Fibroblast of lung (primary cell): ENCODE measurements at regions not wholly inside any gene's neighbourhood (a gene's known extent, or its start where the extent isn't known, plus 50 kb on each side); places are given as distances from the start of the nearest gene placed in this dataset.
"Not testable (repeated sequence)": the region's sequence is repeated elsewhere in the genome, so short reads cannot be mapped to it uniquely, and the experiment has no call there.

Source experiments
- DNase-seq, 2 donors: peaks; one replicate each; pipeline versions ENCODE4 v3.0.0 to v3.0.0-alpha.2; 2010; ENCODE audit warnings: low read depth in 2 of 2
- H2AFZ ChIP-seq: 2 replicates; pipeline ENCODE4 v1.5.1; 2012; ENCODE audit warnings: low read length, control low read depth, inconsistent platforms
- H3K27ac ChIP-seq: 2 replicates; pipeline ENCODE4 v1.5.1; 2011; ENCODE audit warnings: low read length, control low read depth; ENCODE audit not compliant: insufficient read depth
- H3K27me3 ChIP-seq: 2 replicates; pipeline ENCODE4 v1.5.1; 2011; ENCODE audit warnings: mild to moderate bottlenecking, low read length; ENCODE audit not compliant: control insufficient read depth, insufficient read depth
- H3K36me3 ChIP-seq: 2 replicates; pipeline ENCODE4 v1.5.1; 2011; ENCODE audit warnings: low read length; ENCODE audit not compliant: control insufficient read depth, insufficient read depth
- H3K4me1 ChIP-seq: 2 replicates; pipeline ENCODE4 v1.5.1; 2011; ENCODE audit warnings: low read length; ENCODE audit not compliant: control insufficient read depth, insufficient read depth; ENCODE audit errors: extremely low read depth
- H3K4me2 ChIP-seq: 2 replicates; pipeline ENCODE4 v1.5.1; 2011; ENCODE audit warnings: low read length, control low read depth; ENCODE audit not compliant: insufficient read depth; ENCODE audit errors: extremely low read depth
- H3K4me3 ChIP-seq, 4 experiments: fragments of 200-600 bp in 1 of 4; sonication (generic) in 1 of 4; replicated peaks in 1 of 4; 2 replicates each; pipeline ENCODE4 v1.5.1; 2011 to 2016; ENCODE audit warnings: low read length in 4 of 4, low read depth in 3 of 4, mild to moderate bottlenecking in 3 of 4, control low read depth in 2 of 4, inconsistent platforms in 1 of 4, mixed read lengths in 1 of 4; ENCODE audit not compliant: insufficient read depth in 1 of 4; ENCODE audit errors: control extremely low read depth in 1 of 4
- H3K79me2 ChIP-seq: 2 replicates; pipeline ENCODE4 v1.5.1; 2012; ENCODE audit warnings: mild to moderate bottlenecking, low read length, inconsistent platforms; ENCODE audit not compliant: control insufficient read depth, insufficient read depth
- H3K9ac ChIP-seq: 2 replicates; pipeline ENCODE4 v1.5.1; 2011; ENCODE audit warnings: mild to moderate bottlenecking, low read length, control low read depth; ENCODE audit not compliant: insufficient read depth
- H3K9me3 ChIP-seq: 2 replicates; pipeline ENCODE4 v1.5.1; 2012; ENCODE audit warnings: low read depth, low read length; ENCODE audit not compliant: control insufficient read depth, insufficient read depth
- H4K20me1 ChIP-seq: 2 replicates; pipeline ENCODE4 v1.5.1; 2011; ENCODE audit warnings: low read length; ENCODE audit not compliant: control insufficient read depth, insufficient read depth; ENCODE audit errors: extremely low read depth
- CTCF ChIP-seq, 2 donors: IDR thresholded peaks in 1 of 2; conservative IDR thresholded peaks in 1 of 2; 1 replicate in 1 of 2; 2 replicates in 1 of 2; pipeline ENCODE4 v1.5.1; 2011 to 2012; ENCODE audit warnings: low read length in 2 of 2, control low read depth in 1 of 2, inconsistent platforms in 1 of 2, low read depth in 1 of 2, mild to moderate bottlenecking in 1 of 2
- EZH2 ChIP-seq: IDR thresholded peaks from 2 replicates; pipeline ENCODE4 v1.5.1; 2012; ENCODE audit warnings: low read length, control low read depth, mild to moderate bottlenecking; ENCODE audit errors: missing control alignments

GRCh38 chr17:16882926-16883265 lies 89.0 kb downstream of the TNFRSF13B start:
- H3K79me2 ChIP-seq, H3K4me3 ChIP-seq: not testable (repeated sequence)

GRCh38 chr17:16882243-16882925 lies 89.5 kb downstream of the TNFRSF13B start:
- Histone ChIP-seq H3K36me3 (no peaks in the 10 kb centered on the region), H3K27me3 (no peaks in the 10 kb centered on the region), H3K27ac (no peak overlapping the region), H3K4me3 (no peak overlapping the region), H3K9me3 (no peaks in the 10 kb centered on the region), H4K20me1 (no peaks in the 10 kb centered on the region), H3K4me1 (no peaks in the 10 kb centered on the region), H3K79me2 (no peaks in the 10 kb centered on the region), H3K4me2 (no peak overlapping the region), H3K9ac (no peak overlapping the region), H2AFZ (no peak overlapping the region)
- DNase-seq, result no peak
- TF ChIP-seq EZH2 (no peak), CTCF (conservative IDR thresholded peaks at IDR 0.05 in 1 of 2, IDR thresholded peaks at IDR 0.05 in 1 of 2; ENCODE audit: low read depth in 1 of 2, low read length in 2 of 2) (no peak)

More at GRCh38 chr17:16882926-16883265, 89.0 kb downstream of the TNFRSF13B start:
- not testable (repeated sequence) for H4K20me1 ChIP-seq, H3K27me3 ChIP-seq, H2AFZ ChIP-seq, DNase-seq, H3K9ac ChIP-seq, H3K4me2 ChIP-seq, H3K27ac ChIP-seq, H3K9me3 ChIP-seq, H3K36me3 ChIP-seq, H3K4me1 ChIP-seq

GRCh38 chr17:16881239-16881924 lies 90.5 kb downstream of the TNFRSF13B start:
- no peak overlapping the region for H3K9ac ChIP-seq
- TF ChIP-seq EZH2 (no peak), CTCF (conservative IDR thresholded peaks at IDR 0.05 in 1 of 2, IDR thresholded peaks at IDR 0.05 in 1 of 2; ENCODE audit: low read depth in 1 of 2, low read length in 2 of 2) (no peak)

More at GRCh38 chr17:16881239-16881924, 90.5 kb downstream of the TNFRSF13B start:
- Histone ChIP-seq H2AFZ (no peak overlapping the region), H3K9me3 (no peaks in the 10 kb centered on the region), H3K4me1 (no peaks in the 10 kb centered on the region), H3K4me3 (no peak overlapping the region), H3K36me3 (no peaks in the 10 kb centered on the region), H4K20me1 (no peaks in the 10 kb centered on the region), H3K27me3 (no peaks in the 10 kb centered on the region), H3K27ac (no peak overlapping the region), H3K79me2 (no peaks in the 10 kb centered on the region), H3K4me2 (no peak overlapping the region)
- no peak for DNase-seq
